Putamen (tissue), 1 donor: ENCODE measurements at regions not wholly inside any gene's neighbourhood (a gene's known extent, or its start where the extent isn't known, plus 50 kb on each side); places are given as distances from the start of the nearest gene placed in this dataset.
"Not testable (repeated sequence)": the region's sequence is repeated elsewhere in the genome, so short reads cannot be mapped to it uniquely, and the experiment has no call there.

Source experiments
- DNase-seq: peaks from one replicate; pipeline ENCODE4 v3.0.0-alpha.2; 2016; ENCODE audit warnings: low spot score

DNA sequence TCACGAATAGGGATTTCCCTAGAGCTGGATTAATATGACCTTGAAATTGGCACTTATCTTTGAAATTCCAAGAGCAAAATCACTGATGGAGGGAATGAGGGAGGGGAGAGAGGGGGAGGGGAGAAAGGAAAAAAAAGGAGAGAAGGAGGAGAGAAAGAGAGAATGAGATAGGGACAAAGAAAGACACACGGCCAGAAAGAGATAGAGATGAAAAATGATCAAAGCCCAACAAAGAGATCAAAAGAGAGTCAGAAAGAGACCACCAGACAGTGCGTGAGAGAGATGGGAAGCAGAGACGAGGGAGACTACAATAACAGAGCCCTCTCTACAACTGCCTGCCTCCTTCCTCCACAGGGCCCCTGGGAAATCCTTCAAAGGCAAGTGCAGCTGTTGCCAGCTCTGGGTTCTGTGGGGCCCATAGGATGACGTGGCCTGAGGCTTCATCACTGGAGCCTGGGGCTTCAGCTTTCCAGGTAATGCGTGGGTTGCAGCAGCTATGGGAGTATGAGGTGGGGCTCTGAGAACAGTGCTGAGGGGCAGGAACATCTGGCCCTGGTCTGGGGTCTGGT, 58.3 kb upstream of the SHB start:
- DNase-seq = no peak

DNA sequence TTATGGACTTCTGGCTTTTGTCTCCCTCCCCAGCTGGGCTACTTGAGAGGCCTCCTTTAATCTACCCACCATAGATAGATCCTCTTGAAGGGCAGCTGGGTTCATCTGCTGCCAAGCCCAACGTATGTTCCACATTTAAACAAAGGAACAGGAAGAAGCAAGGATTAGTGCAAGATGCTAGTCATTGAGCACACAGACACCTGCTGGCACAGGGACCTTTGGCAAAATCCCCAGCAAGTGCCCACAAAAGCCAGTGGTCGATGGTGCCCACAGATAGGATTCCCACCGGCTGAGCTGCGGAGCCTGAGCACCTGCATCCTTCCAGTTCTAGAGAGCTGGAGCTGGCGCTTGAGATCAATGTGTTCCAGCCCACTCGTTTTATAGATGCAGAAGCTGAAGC, 57.7 kb upstream of the SHB start:
- no peak for DNase-seq

DNA sequence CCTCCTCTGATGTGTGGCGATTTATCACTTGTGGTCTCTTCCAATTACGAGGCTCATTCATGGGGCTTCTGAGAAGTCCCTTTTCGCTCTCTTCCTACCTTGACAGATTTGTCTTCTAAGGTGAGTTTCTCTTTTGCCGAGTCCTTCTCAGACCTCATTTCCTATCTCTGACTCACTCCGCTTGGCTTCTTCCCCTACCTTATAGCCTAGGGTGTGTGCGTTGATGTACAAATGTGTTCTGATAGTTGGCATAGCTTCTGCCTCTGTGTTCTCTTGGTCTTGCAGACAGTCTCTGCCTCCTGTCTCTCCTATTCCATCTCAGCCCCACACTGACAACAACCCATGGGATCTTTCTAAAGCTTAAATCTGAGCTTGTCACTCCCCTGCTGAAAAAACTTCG, 56.9 kb upstream of the SHB start:
- DNase-seq = no peak

DNA sequence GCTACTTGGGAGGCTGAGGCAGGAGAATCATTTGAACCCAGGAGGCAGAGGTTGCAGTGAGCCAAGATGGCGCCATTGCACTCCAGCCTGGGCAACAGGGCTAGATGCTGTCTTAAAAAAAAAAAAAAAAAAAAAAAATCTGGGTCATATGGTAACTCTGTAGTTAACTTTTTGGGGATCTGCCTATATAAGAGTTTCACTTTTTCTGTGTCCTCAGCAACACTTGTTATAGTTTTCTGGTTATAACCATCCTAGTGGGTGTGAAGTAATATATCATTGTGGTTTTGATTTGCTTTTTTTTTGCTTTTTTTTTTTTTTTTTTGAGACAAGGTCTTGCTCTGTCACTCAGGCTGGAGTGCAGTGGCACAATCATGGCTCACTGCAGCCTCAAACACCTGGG, 54.3 kb upstream of the SHB start:
- not testable (repeated sequence) for DNase-seq

DNA sequence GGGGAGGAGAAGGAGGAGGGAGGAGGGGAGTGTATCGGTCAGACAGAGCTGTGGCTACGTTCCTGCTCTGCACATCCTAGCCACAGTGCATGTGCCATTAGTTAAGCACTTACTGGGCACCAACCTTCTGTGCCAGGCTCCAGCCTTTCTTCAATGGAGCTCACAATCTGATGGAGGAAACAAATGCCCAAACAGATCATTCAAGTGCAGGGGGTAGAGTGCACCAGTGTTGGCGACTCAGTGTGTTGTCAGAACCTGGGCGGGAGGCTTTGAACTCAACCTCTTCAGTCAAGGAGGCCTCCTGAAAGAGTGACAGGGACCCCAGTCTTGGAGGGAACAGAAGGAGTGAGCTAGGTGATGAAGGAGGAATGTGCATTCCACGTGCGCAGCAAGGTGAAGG, 51.9 kb upstream of the SHB start:
- DNase-seq = no peak

DNA sequence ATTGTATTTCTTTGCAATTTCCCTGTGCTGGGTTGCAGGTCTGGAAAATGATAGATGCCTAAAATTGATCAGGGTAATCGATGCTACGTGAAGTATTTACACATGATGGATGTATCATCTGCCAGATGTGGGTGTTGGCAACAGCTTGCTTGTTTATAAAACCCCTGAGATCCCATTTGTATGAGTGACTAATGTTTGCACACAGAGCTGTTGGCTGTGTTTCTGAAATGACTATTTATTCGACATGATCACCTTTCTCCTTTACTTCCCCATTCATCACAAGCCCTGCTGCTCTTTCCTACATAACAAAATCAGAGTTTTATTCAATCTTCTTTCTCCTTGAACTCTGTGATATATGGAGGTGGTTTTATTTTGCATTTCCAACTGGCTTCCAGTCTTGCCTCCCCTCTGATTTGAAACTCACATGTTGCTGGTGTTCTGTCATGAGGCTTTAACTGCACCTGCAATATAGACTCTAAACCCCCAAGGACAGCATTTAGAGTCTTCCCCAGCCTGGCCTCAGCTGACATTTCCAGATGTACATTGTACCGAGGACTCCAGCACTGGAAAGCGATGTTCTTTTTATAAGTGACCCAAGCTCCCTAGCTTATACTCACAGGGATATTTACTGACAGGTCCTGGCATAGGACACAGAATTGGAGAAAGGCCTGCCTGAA, 50.7 kb upstream of the SHB start:
- no peak for DNase-seq

DNA sequence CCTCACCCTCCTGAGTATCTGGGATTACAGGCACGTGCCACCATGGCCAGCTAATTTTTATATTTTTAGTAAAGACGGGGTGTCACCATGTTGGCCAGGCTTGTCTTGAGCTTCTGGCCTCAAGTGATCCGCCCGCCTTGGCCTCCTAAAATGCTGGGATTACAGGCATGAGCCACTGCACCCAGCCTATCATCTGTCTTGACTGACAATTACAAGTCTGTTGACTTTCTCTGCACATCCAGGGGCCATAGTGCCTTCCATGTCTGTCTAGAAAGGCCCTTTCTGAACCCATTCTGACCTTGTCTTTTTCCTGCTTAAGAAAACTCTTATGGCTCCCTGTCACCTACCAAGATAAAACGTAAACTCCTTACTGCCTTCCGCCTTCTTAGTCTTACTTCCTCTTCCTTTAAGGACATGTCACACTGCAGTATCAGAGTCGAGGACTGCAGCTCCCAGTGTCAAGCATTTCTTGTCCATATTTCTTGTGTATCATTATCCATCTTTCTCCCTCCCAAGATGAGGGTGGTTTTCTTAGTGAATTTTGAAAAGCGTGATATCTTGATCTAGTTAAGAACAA, 49.9 kb upstream of the SHB start:
- DNase-seq = no peak
